ENCODE measurements at regions not wholly inside any gene's neighbourhood (a gene's known extent, or its start where the extent isn't known, plus 50 kb on each side); places are given as distances from the start of the nearest gene placed in this dataset.

GRCh38 chr3:59508273-59508672 lies 458.4 kb upstream of the CFAP20DC start:
- Histone ChIP-seq H3K9me3 (ENCODE audit: severe bottlenecking) (no peaks in the 10 kb centered on the region), H3K4me3 (ENCODE audit: low read depth, low read length) (no peak overlapping the region), H3K27ac (no peak overlapping the region), H3K36me3 (no peaks in the 10 kb centered on the region), H3K27me3 (ENCODE audit: insufficient read depth, low read depth, severe bottlenecking) (no peaks in the 10 kb centered on the region)
- DNase-seq, result no peak
- no peak for TF ChIP-seq CTCF (IDR thresholded peaks at IDR 0.05; ENCODE audit: low read depth, low read length)

- Histone ChIP-seq H3K27ac (no peak overlapping the region), H3K27me3 (ENCODE audit: insufficient read depth, low read depth, severe bottlenecking) (no peaks in the 10 kb centered on the region), H3K36me3 (no peaks in the 10 kb centered on the region), H3K4me3 (ENCODE audit: low read depth, low read length) (no peak overlapping the region), H3K9me3 (ENCODE audit: severe bottlenecking) (no peaks in the 10 kb centered on the region)
- no peak for TF ChIP-seq CTCF (IDR thresholded peaks at IDR 0.05; ENCODE audit: low read depth, low read length)
- DNase-seq, result no peak
These were observed 456.4 kb upstream of the CFAP20DC start for GRCh38 chr3:59506191-59506590.

- DNase-seq, result no peak
- no peaks in the 10 kb centered on the region for H3K9me3 ChIP-seq (ENCODE audit: severe bottlenecking)
- TF ChIP-seq CTCF (IDR thresholded peaks at IDR 0.05; ENCODE audit: low read depth, low read length), result no peak
- H3K27me3 ChIP-seq (ENCODE audit: insufficient read depth, low read depth, severe bottlenecking), result no peaks in the 10 kb centered on the region
- H3K4me3 ChIP-seq (ENCODE audit: low read depth, low read length), result no peak overlapping the region
- H3K27ac ChIP-seq, result no peak overlapping the region
- no peaks in the 10 kb centered on the region for H3K36me3 ChIP-seq
These were observed 453.6 kb upstream of the CFAP20DC start for GRCh38 chr3:59503441-59503840.

- H3K36me3 ChIP-seq, result no peaks in the 10 kb centered on the region
- no peak for DNase-seq
- TF ChIP-seq CTCF (IDR thresholded peaks at IDR 0.05; ENCODE audit: low read depth, low read length), result no peak
- no peak overlapping the region for H3K4me3 ChIP-seq (ENCODE audit: low read depth, low read length)
- H3K9me3 ChIP-seq (ENCODE audit: severe bottlenecking), result no peaks in the 10 kb centered on the region
- H3K27me3 ChIP-seq (ENCODE audit: insufficient read depth, low read depth, severe bottlenecking), result no peaks in the 10 kb centered on the region
- no peak overlapping the region for H3K27ac ChIP-seq
These were observed 453.0 kb upstream of the CFAP20DC start for GRCh38 chr3:59502806-59503205.

- no peak overlapping the region for H3K27ac ChIP-seq
- no peak for DNase-seq
- H3K4me3 ChIP-seq (ENCODE audit: low read depth, low read length), result no peak overlapping the region
- H3K27me3 ChIP-seq (ENCODE audit: insufficient read depth, low read depth, severe bottlenecking), result no peaks in the 10 kb centered on the region
- no peaks in the 10 kb centered on the region for H3K36me3 ChIP-seq
- H3K9me3 ChIP-seq (ENCODE audit: severe bottlenecking), result no peaks in the 10 kb centered on the region
- no peak for TF ChIP-seq CTCF (IDR thresholded peaks at IDR 0.05; ENCODE audit: low read depth, low read length)
These were observed 450.1 kb upstream of the CFAP20DC start for GRCh38 chr3:59499954-59500353.

GRCh38 chr3:59499000-59499399 lies 449.2 kb upstream of the CFAP20DC start:
- TF ChIP-seq CTCF (IDR thresholded peaks at IDR 0.05; ENCODE audit: low read depth, low read length), result no peak
- Histone ChIP-seq H3K27me3 (ENCODE audit: insufficient read depth, low read depth, severe bottlenecking) (no peaks in the 10 kb centered on the region), H3K27ac (no peak overlapping the region), H3K36me3 (no peaks in the 10 kb centered on the region), H3K9me3 (ENCODE audit: severe bottlenecking) (no peaks in the 10 kb centered on the region), H3K4me3 (ENCODE audit: low read depth, low read length) (no peak overlapping the region)
- DNase-seq, result no peak

Data from WERI-Rb-1 (cell line).